B cell (primary cell): ENCODE measurements at regions not wholly inside any gene's neighbourhood (a gene's known extent, or its start where the extent isn't known, plus 50 kb on each side); places are given as distances from the start of the nearest gene placed in this dataset.

Source experiments
- CTCF ChIP-seq: fragments of 200-600 bp; IDR thresholded peaks from one replicate; pipeline ENCODE4 v1.8.0; 2022; ENCODE audit warnings: antibody characterized with exemption, mild to moderate bottlenecking
- EZH2 ChIP-seq: IDR thresholded peaks from 2 replicates; pipeline ENCODE4 v1.6.1; 2012; ENCODE audit warnings: borderline replicate concordance, low read depth, mild to moderate bottlenecking, moderate library complexity, low read length; ENCODE audit not compliant: insufficient read depth, poor library complexity, severe bottlenecking

DNA sequence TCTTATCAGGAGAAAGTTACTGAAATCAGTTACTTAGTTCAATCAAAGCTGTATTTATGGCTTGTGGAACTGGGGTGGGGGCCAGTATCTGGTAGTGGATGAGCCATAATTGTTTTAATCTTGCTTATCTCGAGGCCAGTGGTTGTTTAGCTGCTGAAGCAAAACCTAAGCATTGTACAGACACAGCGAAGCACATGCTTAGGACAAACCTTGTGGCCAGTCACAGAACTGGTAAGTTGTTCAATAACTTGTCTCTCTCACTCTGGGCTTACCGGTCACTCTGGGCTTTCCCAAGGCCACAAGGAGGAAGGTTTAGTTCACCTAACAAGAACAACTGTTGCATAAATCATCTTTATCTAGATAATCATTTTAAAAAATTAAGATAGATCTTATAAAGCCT, 296.6 kb upstream of the NETO1 start:
- TF ChIP-seq CTCF (no peak), EZH2 (no peak)
